Stomach (tissue), 4 donors: ENCODE measurements at regions not wholly inside any gene's neighbourhood (a gene's known extent, or its start where the extent isn't known, plus 50 kb on each side); places are given as distances from the start of the nearest gene placed in this dataset.

Experiments used
- CTCF ChIP-seq, 7 experiments: fragments of 450-650 bp in 4 of 7; fragments of 200-600 bp in 3 of 7; sonication (generic) in 3 of 7; IDR thresholded peaks; one replicate each; pipeline ENCODE4 v1.5.1; 2016 to 2019; ENCODE audit warnings: antibody characterized with exemption in 7 of 7, control low read depth in 2 of 7, mild to moderate bottlenecking in 1 of 7
- EP300 ChIP-seq: sonication (generic); formaldehyde crosslinking; IDR thresholded peaks from one replicate; pipeline ENCODE4 v1.6.1; 2017; ENCODE audit warnings: antibody characterized with exemption
- POLR2A ChIP-seq, 4 donors: fragments of 450-650 bp; IDR thresholded peaks; one replicate each; pipeline ENCODE4 v1.6.1; 2016; ENCODE audit warnings: antibody characterized with exemption in 4 of 4, control low read depth in 2 of 4, mild to moderate bottlenecking in 1 of 4, moderate library complexity in 1 of 4
- POLR2AphosphoS5 ChIP-seq, 3 donors: sonication (generic); formaldehyde crosslinking; IDR thresholded peaks; one replicate each; pipeline ENCODE4 v1.6.1; 2016; ENCODE audit warnings: antibody characterized with exemption in 3 of 3

- no peak for TF ChIP-seq CTCF (IDR thresholded peaks at IDR 0.05)
- TF ChIP-seq POLR2AphosphoS5 (IDR thresholded peaks at IDR 0.05): no peak
- TF ChIP-seq POLR2A (IDR thresholded peaks at IDR 0.05): no peak
- TF ChIP-seq EP300: no peak
These were observed 1016.9 kb upstream of the ALCAM start for GRCh38 chr3:104349836-104350235.
